ENCODE measurements at regions not wholly inside any gene's neighbourhood (a gene's known extent, or its start where the extent isn't known, plus 50 kb on each side); places are given as distances from the start of the nearest gene placed in this dataset.
A peak's percentile ranks its signal among the peaks of the same experiment; 100 is the strongest.

- Histone ChIP-seq H3K4ac (replicated peaks; ENCODE audit: insufficient read length, low read depth, low read length) (peak overlapping the region; percentile 89), H3K36me3 (ENCODE audit: control insufficient read depth in 2 of 4, insufficient read depth in 4 of 4, low read length in 3 of 4) (no peaks in the 10 kb centered on the region), H3K56ac (replicated peaks; ENCODE audit: insufficient read length, low read depth, low read length) (peak overlapping the region; percentile 3), H3K23ac (ENCODE audit: insufficient read length) (no peak overlapping the region), H4K20me1 (replicated peaks in 1 of 2; ENCODE audit: control insufficient read depth in 1 of 2, insufficient read depth in 2 of 2, low read length in 2 of 2) (no peaks in the 10 kb centered on the region), H3K18ac (ENCODE audit: extremely low read depth, low read length) (peak overlapping the region; percentile 100), H3K4me2 (ENCODE audit: insufficient read depth in 1 of 2, low read depth in 2 of 2, low read length in 2 of 2) (peak overlapping the region; percentile 65 to 75), H3K79me1 (ENCODE audit: low read depth, low read length) (no peaks in the 10 kb centered on the region), H3K4me3 (ENCODE audit: extremely low read depth in 1 of 4, insufficient read depth in 2 of 4, low read depth in 3 of 4, low read length in 4 of 4) (peak overlapping the region; percentile 14 to 52 (median 34)), H3K9ac (replicated peaks in 1 of 4; ENCODE audit: extremely low read depth in 1 of 4, low read depth in 3 of 4, low read length in 3 of 4) (peak overlapping the region in 3 of 4 experiments; percentile 73 to 80 (median 74); a peak in 6 of 7 replicates), H2BK20ac (ENCODE audit: low read length) (0 out of 2 replicates have a peak overlapping the region, but pooled peaks have one; percentile 48), H2AK5ac (ENCODE audit: low read depth, low read length) (no peak overlapping the region; the same call in 1 of the 2 replicates), H3K79me2 (ENCODE audit: control insufficient read depth in 1 of 2, insufficient read depth in 2 of 2, low read length in 2 of 2) (no peaks in the 10 kb centered on the region), H2AFZ (ENCODE audit: low read length) (peak overlapping the region; percentile 25; the same call in 1 of the 2 replicates), H3K4me1 (replicated peaks in 1 of 4; ENCODE audit: control insufficient read depth in 3 of 4, insufficient read depth in 4 of 4, low read length in 3 of 4) (peaks cover 3 to 9% (median 7%) of the 10 kb centered on the region in 4 experiments), H4K91ac (replicated peaks; ENCODE audit: insufficient read length, low read length) (peak overlapping the region; percentile 98), H2BK5ac (ENCODE audit: low read depth, low read length) (peak overlapping the region; percentile 95), H3K27ac (ENCODE audit: low read depth, low read length) (peak overlapping the region; percentile 78), H3K9me3 (ENCODE audit: insufficient read depth in 2 of 2, low read depth in 1 of 2, low read length in 1 of 2) (peaks cover 0 to 3% of the 10 kb centered on the region in 2 experiments; a peak in 1 of 4 replicates), H3K14ac (ENCODE audit: insufficient read length) (no peak overlapping the region), H3K27me3 (replicated peaks in 1 of 4; ENCODE audit: control insufficient read depth in 3 of 4, extremely low read depth in 1 of 4, insufficient read depth in 3 of 4, low read length in 3 of 4) (peaks cover 0 to 10% (median 2%) of the 10 kb centered on the region in 4 experiments; a peak in 2 of 7 replicates), H2BK15ac (ENCODE audit: low read length) (peak overlapping the region; percentile 74; the same call in 1 of the 2 replicates), H3K23me2 (ENCODE audit: low read depth, low read length) (no peaks in the 10 kb centered on the region; the same call in 1 of the 2 replicates), H2BK120ac (replicated peaks; ENCODE audit: low read depth, low read length) (peak overlapping the region; percentile 82), H4K5ac (ENCODE audit: insufficient read length, low read depth, low read length) (peak overlapping the region; percentile 76), H4K8ac (ENCODE audit: extremely low read depth, insufficient read depth, low read length) (peak overlapping the region; percentile 95), H2BK12ac (ENCODE audit: low read depth, low read length) (peak overlapping the region; percentile 98)
- WGBS, 2 experiments (ENCODE audit: extremely low coverage in 1 of 2, insufficient coverage in 1 of 2, insufficient read length in 1 of 2, insufficient replicate concordance in 2 of 2, low coverage in 1 of 2, low lambda C conversion rate in 2 of 2, missing lambda C conversion rate in 1 of 2), result 5% methylated on average over 48 of the region's 54 CpGs; no CpG with 5 or more reads in 1 of the 2 experiments
- POLR2A ChIA-PET (ENCODE audit: partially characterized antibody), result interaction anchor here (0.6 to 1.7 kb wide), 5 partner anchors 11 to 141 kb away, joined by 3 to 7 read pairs (median 3); no protein-coding TSS in a partner anchor
- CTCF ChIA-PET (ENCODE audit: partially characterized antibody), result interaction anchor here (0.6 to 2.7 kb wide), 26 partner anchors 8 to 715 kb away, joined by 3 to 14 read pairs (median 4); no protein-coding TSS in a partner anchor
- DNase-seq (ENCODE audit: low read depth in 1 of 2, low spot score in 2 of 2), result peak in 1 of 2 experiments; percentile 96
- FAIRE-seq, result no peak
- TF ChIP-seq ASH2L (IDR thresholded peaks at IDR 0.05; ENCODE audit: low read length) (peak; percentile 94), SP4 (IDR thresholded peaks at IDR 0.05; ENCODE audit: low read length) (0 out of 2 replicates have a peak, but pooled peaks have one; percentile 58), CTBP2 (IDR thresholded peaks at IDR 0.05; ENCODE audit: borderline replicate concordance, insufficient read depth, insufficient read length, low read length) (peak; percentile 85), KDM1A (IDR thresholded peaks at IDR 0.05; ENCODE audit: borderline replicate concordance, low read length) (peak; percentile 64; the same call in 1 of the 2 replicates), CREB1 (IDR thresholded peaks at IDR 0.05) (peak; percentile 38), POU5F1 (IDR thresholded peaks at IDR 0.05; ENCODE audit: low read depth, low read length) (no peak), SIX5 (IDR thresholded peaks at IDR 0.05; ENCODE audit: low read depth, low read length) (no peak), RNF2 (IDR thresholded peaks at IDR 0.05; ENCODE audit: borderline replicate concordance, low read depth, low read length, missing control alignments, poor library complexity, severe bottlenecking) (no peak), RXRA (IDR thresholded peaks at IDR 0.05; ENCODE audit: insufficient read depth, low read depth, low read length) (no peak), JUND (IDR thresholded peaks at IDR 0.05; ENCODE audit: low read length) (no peak), RFX5 (IDR thresholded peaks at IDR 0.05; ENCODE audit: borderline replicate concordance, low read depth, low read length) (no peak)
These were observed 101.9 kb downstream of the FOXI3 start for GRCh38 chr2:88350331-88351248.

Measured in H1 (cell line).